T-cell (primary cell): ENCODE measurements at regions not wholly inside any gene's neighbourhood (a gene's known extent, or its start where the extent isn't known, plus 50 kb on each side); places are given as distances from the start of the nearest gene placed in this dataset.

Experiments
- ATAC-seq, 4 experiments: fragments of 200-7000 bp in 3 of 4; fragments of 150-1000 bp in 1 of 4; cut with Tn5 transposase; replicated peaks in 1 of 4; 1 replicate in 3 of 4; 2 replicates in 1 of 4; pipeline ENCODE4 v1.10.0; 2021; ENCODE audit warnings: moderate library complexity in 3 of 4, mild to moderate bottlenecking in 2 of 4, moderate number of reproducible peaks in 1 of 4
- CTCF ChIA-PET, 2 donors: fragments of 300-600 bp; sonication (Branson Sonifier 250); formaldehyde crosslinking; loops; one replicate each; lab custom pipeline; 2022; ENCODE audit warnings: antibody characterized with exemption in 2 of 2; lab: Charles Lee
- POLR2A ChIA-PET, 2 donors: fragments of 300-600 bp; sonication (Branson Sonifier 250); formaldehyde crosslinking; loops; one replicate each; lab custom pipeline; 2022; ENCODE audit warnings: antibody characterized with exemption in 2 of 2; lab: Charles Lee
- DNase-seq, 35 experiments: peaks; one replicate each; pipeline versions ENCODE4 v3.0.0 to v3.0.0-alpha.2; 2013 to 2023
- H3K27ac ChIP-seq: one replicate; pipeline ENCODE4 v1.5.1; 2013; ENCODE audit warnings: low read length
- H3K27me3 ChIP-seq, 2 experiments: replicated peaks in 1 of 2; 1 replicate in 1 of 2; 2 replicates in 1 of 2; pipeline versions ENCODE4 v1.6.1 to v1.7.0; 2013; ENCODE audit warnings: low read length in 1 of 2, mixed read lengths in 1 of 2; ENCODE audit not compliant: control insufficient read depth in 2 of 2, insufficient read depth in 2 of 2; ENCODE audit errors: extremely low read depth in 1 of 2
- H3K36me3 ChIP-seq, 2 donors: 1 replicate in 1 of 2; 2 replicates in 1 of 2; pipeline versions ENCODE4 v1.6.1 to v1.7.0; 2013; ENCODE audit warnings: low read length in 1 of 2; ENCODE audit not compliant: control insufficient read depth in 2 of 2, insufficient read depth in 1 of 2; ENCODE audit errors: extremely low read depth in 1 of 2
- H3K4me1 ChIP-seq, 2 experiments: 1 replicate in 1 of 2; 2 replicates in 1 of 2; pipeline versions ENCODE4 v1.6.1 to v1.7.0; 2013; ENCODE audit warnings: low read length in 2 of 2, mixed read lengths in 1 of 2; ENCODE audit not compliant: insufficient read depth in 2 of 2, control insufficient read depth in 1 of 2; ENCODE audit errors: extremely low read depth in 1 of 2
- H3K4me3 ChIP-seq, 2 donors: 1 replicate in 1 of 2; 2 replicates in 1 of 2; pipeline versions ENCODE4 v1.5.1 to v1.7.0; 2013; ENCODE audit warnings: mild to moderate bottlenecking in 2 of 2, low read length in 1 of 2, moderate library complexity in 1 of 2; ENCODE audit not compliant: control insufficient read depth in 1 of 2; ENCODE audit errors: extremely low read depth in 1 of 2
- H3K9me3 ChIP-seq: 2 replicates; pipeline ENCODE4 v1.7.0; 2013
- H3K27ac Mint-ChIP-seq, 2 donors: one replicate each; pipeline ENCODE4 v1.8.0; 2020 to 2021; ENCODE audit warnings: mild to moderate bottlenecking in 2 of 2, mixed read lengths in 2 of 2
- H3K27me3 Mint-ChIP-seq, 2 donors: one replicate each; pipeline ENCODE4 v1.8.0; 2021 to 2022; ENCODE audit warnings: mixed read lengths in 2 of 2
- H3K36me3 Mint-ChIP-seq: one replicate; pipeline ENCODE4 v1.8.0; 2021; ENCODE audit warnings: mixed read lengths
- H3K4me1 Mint-ChIP-seq, 3 donors: one replicate each; pipeline ENCODE4 v1.8.0; 2020 to 2022; ENCODE audit warnings: mixed read lengths in 3 of 3, mild to moderate bottlenecking in 1 of 3
- H3K4me3 Mint-ChIP-seq, 3 donors: one replicate each; pipeline ENCODE4 v1.8.0; 2020 to 2022; ENCODE audit warnings: mild to moderate bottlenecking in 3 of 3, mixed read lengths in 3 of 3, moderate library complexity in 3 of 3
- H3K9me3 Mint-ChIP-seq, 3 donors: one replicate each; pipeline ENCODE4 v1.8.0; 2020 to 2022; ENCODE audit warnings: mixed read lengths in 3 of 3
- WGBS: methylation state at CpG from one replicate; pipeline ENCODE4 v1.1.5; 2013; ENCODE audit warnings: missing lambda C conversion rate; ENCODE audit not compliant: insufficient coverage; 5-methylcytosine and 5-hydroxymethylcytosine counted together

- no peak overlapping the region for H3K27ac ChIP-seq
- ATAC-seq, result no peak
- WGBS, result 60% methylated on average over 1 of the region's 1 CpG
- Mint-ChIP-seq H3K4me3 (no peak overlapping the region), H3K36me3 (no peaks in the 10 kb centered on the region), H3K9me3 (no peaks in the 10 kb centered on the region), H3K27me3 (peaks cover 0 to 5% of the 10 kb centered on the region in 2 donors), H3K27ac (no peak overlapping the region), H3K4me1 (no peaks in the 10 kb centered on the region)
- no peak overlapping the region for H3K4me3 ChIP-seq
- no peaks in the 10 kb centered on the region for H3K9me3 ChIP-seq
- no peaks in the 10 kb centered on the region for H3K27me3 ChIP-seq
- POLR2A ChIA-PET, result no interaction called here
- CTCF ChIA-PET, result no interaction called here
- DNase-seq, result no peak
- no peaks in the 10 kb centered on the region for H3K36me3 ChIP-seq
- no peaks in the 10 kb centered on the region for H3K4me1 ChIP-seq
These were observed 391.1 kb downstream of the KCNJ2 start for GRCh38 chr17:70560471-70560870.

GRCh38 chr17:70562137-70562536, 392.8 kb downstream of the KCNJ2 start:
- no peak for DNase-seq
- Mint-ChIP-seq H3K4me3 (no peak overlapping the region), H3K4me1 (no peaks in the 10 kb centered on the region), H3K27me3 (peaks cover 2 to 5% of the 10 kb centered on the region in 2 donors), H3K36me3 (no peaks in the 10 kb centered on the region), H3K27ac (no peak overlapping the region), H3K9me3 (no peaks in the 10 kb centered on the region)
- no CpG with 5 or more reads among the region's 1 CpG for WGBS
- no peak for ATAC-seq
- Histone ChIP-seq H3K4me3 (no peak overlapping the region), H3K27ac (no peak overlapping the region), H3K36me3 (no peaks in the 10 kb centered on the region), H3K9me3 (no peaks in the 10 kb centered on the region), H3K27me3 (no peaks in the 10 kb centered on the region), H3K4me1 (no peaks in the 10 kb centered on the region)
- POLR2A ChIA-PET, result no interaction called here
- CTCF ChIA-PET, result interaction anchor here in 1 of 2 donors (1.1 kb wide), 1 partner anchor 10 kb away, joined by 4 read pairs; no protein-coding TSS in a partner anchor

- H3K36me3 Mint-ChIP-seq, result no peaks in the 10 kb centered on the region
- ATAC-seq (no peak), DNase-seq (no peak)
- H3K9me3 Mint-ChIP-seq, result no peaks in the 10 kb centered on the region
- no CpG with 5 or more reads among the region's 2 CpGs for whole genome bisulfite sequencing
- no peaks in the 10 kb centered on the region for H3K36me3 ChIP-seq
- no peaks in the 10 kb centered on the region for H3K9me3 ChIP-seq
- no peak overlapping the region for H3K27ac ChIP-seq
- H3K4me3 Mint-ChIP-seq, result no peak overlapping the region
- H3K27ac Mint-ChIP-seq, result no peak overlapping the region
- no peak overlapping the region for H3K4me3 ChIP-seq
- H3K27me3 Mint-ChIP-seq, result peaks cover 2 to 4% of the 10 kb centered on the region in 2 donors
- ChIA-PET POLR2A (no interaction called here), CTCF (no interaction called here)
- H3K4me1 ChIP-seq, result no peaks in the 10 kb centered on the region
- H3K4me1 Mint-ChIP-seq, result no peaks in the 10 kb centered on the region
- no peaks in the 10 kb centered on the region for H3K27me3 ChIP-seq
These were observed 394.0 kb downstream of the KCNJ2 start for GRCh38 chr17:70563281-70563820.

GRCh38 chr17:70564006-70564620, 394.8 kb downstream of the KCNJ2 start:
- no peak overlapping the region for H3K27ac ChIP-seq
- no CpG with 5 or more reads among the region's 2 CpGs for WGBS
- no peak overlapping the region for H3K27ac Mint-ChIP-seq
- ChIA-PET CTCF (no interaction called here), POLR2A (no interaction called here)
- no peak overlapping the region for H3K4me3 Mint-ChIP-seq
- no peaks in the 10 kb centered on the region for H3K36me3 Mint-ChIP-seq
- peaks cover 2 to 4% of the 10 kb centered on the region in 2 donors for H3K27me3 Mint-ChIP-seq
- no peak for DNase-seq
- H3K27me3 ChIP-seq, result no peaks in the 10 kb centered on the region
- H3K9me3 ChIP-seq, result no peaks in the 10 kb centered on the region
- no peak for ATAC-seq
- no peaks in the 10 kb centered on the region for H3K4me1 ChIP-seq
- no peaks in the 10 kb centered on the region for H3K36me3 ChIP-seq
- no peak overlapping the region for H3K4me3 ChIP-seq
- H3K9me3 Mint-ChIP-seq, result no peaks in the 10 kb centered on the region
- no peaks in the 10 kb centered on the region for H3K4me1 Mint-ChIP-seq

GRCh38 chr17:70569128-70569527, 399.8 kb downstream of the KCNJ2 start:
- no peak overlapping the region for H3K27ac ChIP-seq
- H3K4me1 ChIP-seq, result no peaks in the 10 kb centered on the region
- POLR2A ChIA-PET, result no interaction called here
- H3K27me3 Mint-ChIP-seq, result peaks cover 0 to 4% of the 10 kb centered on the region in 2 donors
- H3K27me3 ChIP-seq, result no peaks in the 10 kb centered on the region
- CTCF ChIA-PET, result no interaction called here
- WGBS, result no CpG with 5 or more reads among the region's 1 CpG
- ATAC-seq (no peak), DNase-seq (no peak)
- no peaks in the 10 kb centered on the region for H3K36me3 Mint-ChIP-seq
- H3K9me3 Mint-ChIP-seq, result no peaks in the 10 kb centered on the region
- no peaks in the 10 kb centered on the region for H3K36me3 ChIP-seq
- H3K4me1 Mint-ChIP-seq, result no peaks in the 10 kb centered on the region
- no peak overlapping the region for H3K27ac Mint-ChIP-seq
- H3K9me3 ChIP-seq, result no peaks in the 10 kb centered on the region
- no peak overlapping the region for H3K4me3 Mint-ChIP-seq
- no peak overlapping the region for H3K4me3 ChIP-seq

GRCh38 chr17:70577456-70577855, 408.1 kb downstream of the KCNJ2 start:
- Histone ChIP-seq H3K4me3 (no peak overlapping the region), H3K27me3 (no peaks in the 10 kb centered on the region), H3K4me1 (no peaks in the 10 kb centered on the region), H3K36me3 (no peaks in the 10 kb centered on the region), H3K9me3 (no peaks in the 10 kb centered on the region), H3K27ac (no peak overlapping the region)
- POLR2A ChIA-PET, result no interaction called here
- Mint-ChIP-seq H3K27me3 (no peaks in the 10 kb centered on the region), H3K27ac (no peak overlapping the region), H3K4me3 (no peak overlapping the region), H3K4me1 (no peaks in the 10 kb centered on the region), H3K9me3 (peaks cover 7 to 14% (median 7%) of the 10 kb centered on the region in 3 donors), H3K36me3 (no peaks in the 10 kb centered on the region)
- ATAC-seq, result no peak
- no peak for DNase-seq
- CTCF ChIA-PET, result no interaction called here
- WGBS, result 88% methylated on average over 20 of the region's 20 CpGs
